SK-N-SH (cell line): ENCODE measurements at regions not wholly inside any gene's neighbourhood (a gene's known extent, or its start where the extent isn't known, plus 50 kb on each side); places are given as distances from the start of the nearest gene placed in this dataset.
"Not testable (repeated sequence)": the region's sequence is repeated elsewhere in the genome, so short reads cannot be mapped to it uniquely, and the experiment has no call there.

ENCODE experiments used
- CHD2 ChIP-seq: fragments of 150-350 bp; IDR thresholded peaks from 2 replicates; pipeline ENCODE4 v1.6.1; 2018; ENCODE audit warnings: low read length; ENCODE audit not compliant: partially characterized antibody
- CTCF ChIP-seq: fragments of 200-600 bp; sonication (generic); IDR thresholded peaks from 2 replicates; pipeline ENCODE4 v1.6.1; 2017; ENCODE audit warnings: antibody characterized with exemption, mild to moderate bottlenecking, moderate library complexity
- EP300 ChIP-seq, 2 experiments: IDR thresholded peaks; 2 replicates each; pipeline versions ENCODE4 v1.4.0 to v1.6.1; 2012; ENCODE audit warnings: borderline replicate concordance in 1 of 2, low read depth in 1 of 2, low read length in 1 of 2
- EZH2phosphoT487 ChIP-seq: fragments of 200-600 bp; sonication (generic); IDR thresholded peaks from 2 replicates; pipeline ENCODE4 v1.6.1; 2017; ENCODE audit warnings: low read depth, mixed run types, mild to moderate bottlenecking, antibody characterized with exemption, moderate library complexity, borderline replicate concordance
- GABPA ChIP-seq: IDR thresholded peaks from 2 replicates; pipeline ENCODE4 v1.4.0; 2012; ENCODE audit warnings: low read depth, mild to moderate bottlenecking
- MAX ChIP-seq: IDR thresholded peaks from 2 replicates; pipeline ENCODE4 v1.4.0; 2012; ENCODE audit warnings: low read depth
- MEF2A ChIP-seq: IDR thresholded peaks from 2 replicates; pipeline ENCODE4 v1.4.0; 2012; ENCODE audit warnings: low read depth, borderline replicate concordance
- POLR2AphosphoS5 ChIP-seq: IDR thresholded peaks from 2 replicates; pipeline ENCODE4 v1.6.1; 2012; ENCODE audit warnings: low read depth, low read length
- RAD21 ChIP-seq: IDR thresholded peaks from 2 replicates; pipeline ENCODE4 v1.6.1; 2012; ENCODE audit warnings: mild to moderate bottlenecking, low read length
- REST ChIP-seq: IDR thresholded peaks from 2 replicates; pipeline ENCODE4 v1.6.1; 2012; ENCODE audit warnings: mild to moderate bottlenecking, low read depth, low read length, moderate library complexity
- TAF1 ChIP-seq: IDR thresholded peaks from 2 replicates; pipeline ENCODE4 v1.6.1; 2012; ENCODE audit warnings: low read depth, mild to moderate bottlenecking, low read length, moderate library complexity, borderline replicate concordance
- TEAD4 ChIP-seq: IDR thresholded peaks from 2 replicates; pipeline ENCODE4 v1.4.0; 2012; ENCODE audit warnings: mild to moderate bottlenecking, borderline replicate concordance; ENCODE audit not compliant: insufficient read depth
- USF2 ChIP-seq: fragments of 150-350 bp; IDR thresholded peaks from 2 replicates; pipeline ENCODE4 v1.6.1; 2017; ENCODE audit warnings: antibody characterized with exemption, low read length, low read depth, borderline replicate concordance
- YY1 ChIP-seq: IDR thresholded peaks from 2 replicates; pipeline ENCODE4 v1.4.0; 2012; ENCODE audit warnings: low read depth, mild to moderate bottlenecking

- not testable (repeated sequence) for TF ChIP-seq CTCF; MEF2A; TEAD4; GABPA; MAX; EP300 (IDR thresholded peaks at IDR 0.05; ENCODE audit: borderline replicate concordance in 1 of 2, low read depth in 1 of 2, low read length in 1 of 2); TAF1; USF2; CHD2; POLR2AphosphoS5; REST; EZH2phosphoT487; RAD21; YY1
Observed at GRCh38 chr2:109693292-109693691, 79.1 kb downstream of the SOWAHC start.
